ENCODE measurements at regions not wholly inside any gene's neighbourhood (a gene's known extent, or its start where the extent isn't known, plus 50 kb on each side); places are given as distances from the start of the nearest gene placed in this dataset.

DNA sequence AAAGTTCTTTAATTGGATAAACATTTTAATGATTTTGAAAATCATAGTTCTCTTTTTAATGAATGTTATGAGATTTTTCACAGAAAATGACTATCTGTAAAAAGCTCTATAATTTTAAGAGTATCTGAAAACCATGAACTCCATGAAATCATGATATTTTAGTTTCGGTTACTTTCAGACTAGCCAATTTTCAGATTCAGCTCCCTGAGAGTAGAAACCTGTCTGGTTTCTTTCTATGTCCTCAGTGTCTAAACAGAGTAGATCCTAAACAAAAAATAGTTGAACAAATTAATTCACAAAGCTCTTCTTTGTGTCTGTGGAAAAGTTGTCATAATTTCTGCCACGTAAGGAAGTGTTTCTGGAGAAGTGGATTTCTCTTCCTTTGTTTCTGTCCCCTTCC, 1247.7 kb downstream of the NSUN3 start:
- Mint-ChIP-seq H3K4me3 (no peak overlapping the region), H3K4me1 (no peaks in the 10 kb centered on the region), H3K36me3 (peaks cover 2% of the 10 kb centered on the region), H3K27me3 (ENCODE audit: insufficient read depth, low read depth) (no peaks in the 10 kb centered on the region), H3K27ac (no peak overlapping the region), H3K9me3 (peaks cover 6% of the 10 kb centered on the region)
- H3K4me2 ChIP-seq: no peak overlapping the region
- no peaks in the 10 kb centered on the region for H4K20me1 ChIP-seq (ENCODE audit: low read depth)
- no peak overlapping the region for H3K4me3 ChIP-seq
- H3K9me3 ChIP-seq (ENCODE audit: low read depth): no peaks in the 10 kb centered on the region
- H3F3A ChIP-seq (ENCODE audit: low read depth): no peaks in the 10 kb centered on the region
- H3K27me3 ChIP-seq: no peaks in the 10 kb centered on the region
- H3K4me1 ChIP-seq: no peaks in the 10 kb centered on the region
- TF ChIP-seq CTCF (IDR thresholded peaks at IDR 0.05): no peak
- no peak for TF ChIP-seq EZH2phosphoT487 (IDR thresholded peaks at IDR 0.05)
- no peak for TF ChIP-seq EZH2 (IDR thresholded peaks at IDR 0.05)
- DNase-seq (ENCODE audit: low spot score): no peak
- no peak overlapping the region for H3K27ac ChIP-seq
- H3K9ac ChIP-seq: no peak overlapping the region
- no peaks in the 10 kb centered on the region for H3K36me3 ChIP-seq
- no peaks in the 10 kb centered on the region for H3K79me2 ChIP-seq (ENCODE audit: low read depth)
- no peak overlapping the region for H2AFZ ChIP-seq (replicated peaks)

DNA sequence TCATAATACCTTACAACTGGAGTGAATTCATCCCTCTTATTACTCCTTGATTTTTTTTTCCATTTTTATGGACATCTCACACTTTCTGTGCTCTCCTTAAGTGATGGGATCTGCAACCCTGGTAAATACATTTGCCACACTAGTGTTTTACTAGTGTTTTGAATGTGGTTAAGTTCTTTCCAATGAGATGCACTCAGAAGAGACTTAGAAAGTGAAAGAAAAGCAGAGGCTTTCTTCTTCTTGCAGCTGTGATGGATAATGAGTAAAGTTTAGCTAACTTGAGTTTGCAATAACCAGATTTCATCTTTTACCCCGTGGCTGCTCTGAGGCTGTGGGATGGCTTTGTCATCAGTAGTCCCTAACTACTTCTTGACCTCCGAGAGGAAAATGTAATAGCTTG, 1248.4 kb downstream of the NSUN3 start:
- no peak overlapping the region for H3K4me3 ChIP-seq
- no peak for DNase-seq (ENCODE audit: low spot score)
- H3K4me1 Mint-ChIP-seq: no peaks in the 10 kb centered on the region
- H3F3A ChIP-seq (ENCODE audit: low read depth): no peaks in the 10 kb centered on the region
- H3K27me3 Mint-ChIP-seq (ENCODE audit: insufficient read depth, low read depth): no peaks in the 10 kb centered on the region
- no peaks in the 10 kb centered on the region for H3K27me3 ChIP-seq
- no peaks in the 10 kb centered on the region for H3K9me3 ChIP-seq (ENCODE audit: low read depth)
- no peaks in the 10 kb centered on the region for H3K36me3 ChIP-seq
- no peak overlapping the region for H3K27ac ChIP-seq
- peaks cover 6% of the 10 kb centered on the region for H3K9me3 Mint-ChIP-seq
- H3K36me3 Mint-ChIP-seq: peaks cover 2% of the 10 kb centered on the region
- no peak overlapping the region for H3K4me3 Mint-ChIP-seq
- no peak overlapping the region for H3K9ac ChIP-seq
- H3K4me2 ChIP-seq: no peak overlapping the region
- no peaks in the 10 kb centered on the region for H3K79me2 ChIP-seq (ENCODE audit: low read depth)
- no peaks in the 10 kb centered on the region for H4K20me1 ChIP-seq (ENCODE audit: low read depth)
- TF ChIP-seq EZH2phosphoT487 (IDR thresholded peaks at IDR 0.05) (no peak), EZH2 (IDR thresholded peaks at IDR 0.05) (no peak), CTCF (IDR thresholded peaks at IDR 0.05) (no peak)
- no peaks in the 10 kb centered on the region for H3K4me1 ChIP-seq
- H2AFZ ChIP-seq (replicated peaks): no peak overlapping the region
- no peak overlapping the region for H3K27ac Mint-ChIP-seq

DNA sequence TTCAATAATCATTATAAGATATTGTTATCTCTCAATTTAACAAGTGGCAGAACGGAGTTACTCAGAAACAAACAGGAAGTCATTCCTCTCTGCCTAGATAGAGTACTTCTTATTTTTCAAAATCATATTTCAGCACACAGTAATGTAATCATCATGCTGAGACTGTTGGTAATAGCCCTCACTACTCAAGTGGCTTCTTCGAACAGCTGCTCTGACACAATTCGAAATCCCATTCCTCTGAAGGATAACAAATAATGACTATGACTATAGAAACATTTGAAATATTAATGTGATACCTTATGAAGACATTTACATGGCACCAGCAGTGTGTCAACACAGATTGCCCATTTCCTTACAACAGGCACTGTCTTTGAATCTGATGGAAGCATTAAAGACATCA, 1249.8 kb downstream of the NSUN3 start:
- no peaks in the 10 kb centered on the region for H3K79me2 ChIP-seq (ENCODE audit: low read depth)
- no peak overlapping the region for H3K4me3 Mint-ChIP-seq
- H2AFZ ChIP-seq (replicated peaks): no peak overlapping the region
- no peak overlapping the region for H3K4me2 ChIP-seq
- no peak overlapping the region for H3K27ac ChIP-seq
- H3K27ac Mint-ChIP-seq: no peak overlapping the region
- H3K4me1 ChIP-seq: no peaks in the 10 kb centered on the region
- peaks cover 6% of the 10 kb centered on the region for H3K9me3 Mint-ChIP-seq
- no peaks in the 10 kb centered on the region for H3K27me3 ChIP-seq
- TF ChIP-seq EZH2 (IDR thresholded peaks at IDR 0.05) (no peak), CTCF (IDR thresholded peaks at IDR 0.05) (no peak), EZH2phosphoT487 (IDR thresholded peaks at IDR 0.05) (no peak)
- H4K20me1 ChIP-seq (ENCODE audit: low read depth): no peaks in the 10 kb centered on the region
- peaks cover 2% of the 10 kb centered on the region for H3K36me3 Mint-ChIP-seq
- no peak overlapping the region for H3K9ac ChIP-seq
- no peaks in the 10 kb centered on the region for H3K27me3 Mint-ChIP-seq (ENCODE audit: insufficient read depth, low read depth)
- DNase-seq (ENCODE audit: low spot score): no peak
- H3K9me3 ChIP-seq (ENCODE audit: low read depth): no peaks in the 10 kb centered on the region
- H3F3A ChIP-seq (ENCODE audit: low read depth): no peaks in the 10 kb centered on the region
- no peaks in the 10 kb centered on the region for H3K4me1 Mint-ChIP-seq
- H3K4me3 ChIP-seq: no peak overlapping the region
- no peaks in the 10 kb centered on the region for H3K36me3 ChIP-seq

All from neural progenitor cell (in vitro differentiated cells).